GM12878 (cell line): ENCODE measurements at regions not wholly inside any gene's neighbourhood (a gene's known extent, or its start where the extent isn't known, plus 50 kb on each side); places are given as distances from the start of the nearest gene placed in this dataset.

Source experiments
- BCL11A ChIP-seq: IDR thresholded peaks from 2 replicates; pipeline ENCODE4 v1.6.1; 2011; ENCODE audit warnings: low read depth, low read length
- CBFB ChIP-seq: IDR thresholded peaks from 2 replicates; pipeline ENCODE4 v1.6.1; 2016; ENCODE audit warnings: antibody characterized with exemption, low read depth
- CEBPB ChIP-seq, 2 experiments: fragments of 150-350 bp in 1 of 2; IDR thresholded peaks; 2 replicates each; pipeline ENCODE4 v1.6.1; 2012 to 2014; ENCODE audit warnings: low read depth in 2 of 2, low read length in 2 of 2, borderline replicate concordance in 1 of 2, inconsistent platforms in 1 of 2
- FOXK2 ChIP-seq: fragments of 450-650 bp; IDR thresholded peaks from 2 replicates; pipeline ENCODE4 v1.6.1; 2017; ENCODE audit warnings: mild to moderate bottlenecking, moderate library complexity
- HCFC1 ChIP-seq: fragments of 150-350 bp; IDR thresholded peaks from 2 replicates; pipeline ENCODE4 v1.6.1; 2014; ENCODE audit warnings: low read length
- HDAC2 ChIP-seq: fragments of 200-600 bp; sonication (generic); IDR thresholded peaks from 2 replicates; pipeline ENCODE4 v1.6.1; 2017
- IKZF1 ChIP-seq: fragments of 450-650 bp; conservative IDR thresholded peaks from 2 replicates; pipeline ENCODE4 v1.6.1; 2017; ENCODE audit warnings: antibody characterized with exemption, mild to moderate bottlenecking
- JUND ChIP-seq: IDR thresholded peaks from 2 replicates; pipeline ENCODE4 v1.6.1; 2012; ENCODE audit warnings: low read depth, mild to moderate bottlenecking, low read length, improper control_type of control experiment, moderate library complexity
- SREBF1 ChIP-seq: IDR thresholded peaks from 2 replicates; pipeline ENCODE4 v1.6.1; 2012; ENCODE audit warnings: mild to moderate bottlenecking, low read length
- YBX1 ChIP-seq: fragments of 450-650 bp; IDR thresholded peaks from 2 replicates; pipeline ENCODE4 v1.6.1; 2016; ENCODE audit warnings: antibody characterized with exemption
- ZNF24 ChIP-seq: fragments of 450-650 bp; IDR thresholded peaks from 2 replicates; pipeline ENCODE4 v1.6.1; 2017; ENCODE audit warnings: antibody characterized with exemption, mild to moderate bottlenecking
- TF ChIP-seq, protein P1 (sequence below): fragments of 450-650 bp; IDR thresholded peaks from 2 replicates; pipeline ENCODE4 v1.6.1; 2017; ENCODE audit warnings: borderline replicate concordance
- TF ChIP-seq, protein P2 (sequence below): fragments of 450-650 bp; IDR thresholded peaks from 2 replicates; pipeline ENCODE4 v1.6.1; 2018; ENCODE audit warnings: mild to moderate bottlenecking, low read depth, moderate library complexity; ENCODE audit not compliant: partially characterized antibody

DNA sequence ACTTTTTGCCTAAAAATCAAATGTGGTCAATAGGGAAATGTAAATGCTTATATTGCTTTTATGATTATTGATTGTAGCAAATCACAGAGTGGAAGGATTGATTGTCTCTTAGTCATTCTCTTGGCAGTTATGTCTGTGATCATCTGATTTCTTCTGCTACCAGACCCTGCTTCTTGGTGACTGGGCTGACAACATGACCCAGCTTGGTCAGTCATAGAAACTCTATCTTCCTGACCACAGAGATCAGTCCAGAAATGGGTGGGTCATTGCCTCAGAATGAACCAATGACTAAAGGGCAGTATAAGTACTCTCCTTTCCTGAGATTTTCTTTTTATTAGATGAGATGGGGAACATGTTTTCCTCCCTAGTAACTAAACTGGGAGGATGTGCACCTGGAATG is 87.6 kb downstream of the MAIP1 start (continued):
- TF ChIP-seq FOXK2, result no peak
- TF ChIP-seq HCFC1, result no peak
- TF ChIP-seq CBFB, result no peak
- TF ChIP-seq CEBPB (IDR thresholded peaks at IDR 0.05; ENCODE audit: borderline replicate concordance in 1 of 2, low read depth in 2 of 2, low read length in 2 of 2), result no peak
- TF ChIP-seq IKZF1, result no peak
- TF ChIP-seq, protein P1, sequence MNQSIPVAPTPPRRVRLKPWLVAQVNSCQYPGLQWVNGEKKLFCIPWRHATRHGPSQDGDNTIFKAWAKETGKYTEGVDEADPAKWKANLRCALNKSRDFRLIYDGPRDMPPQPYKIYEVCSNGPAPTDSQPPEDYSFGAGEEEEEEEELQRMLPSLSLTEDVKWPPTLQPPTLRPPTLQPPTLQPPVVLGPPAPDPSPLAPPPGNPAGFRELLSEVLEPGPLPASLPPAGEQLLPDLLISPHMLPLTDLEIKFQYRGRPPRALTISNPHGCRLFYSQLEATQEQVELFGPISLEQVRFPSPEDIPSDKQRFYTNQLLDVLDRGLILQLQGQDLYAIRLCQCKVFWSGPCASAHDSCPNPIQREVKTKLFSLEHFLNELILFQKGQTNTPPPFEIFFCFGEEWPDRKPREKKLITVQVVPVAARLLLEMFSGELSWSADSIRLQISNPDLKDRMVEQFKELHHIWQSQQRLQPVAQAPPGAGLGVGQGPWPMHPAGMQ, result no peak
- no peak for TF ChIP-seq JUND
- TF ChIP-seq HDAC2, result no peak
- no peak for TF ChIP-seq SREBF1
- no peak for TF ChIP-seq YBX1
- TF ChIP-seq, protein P2, sequence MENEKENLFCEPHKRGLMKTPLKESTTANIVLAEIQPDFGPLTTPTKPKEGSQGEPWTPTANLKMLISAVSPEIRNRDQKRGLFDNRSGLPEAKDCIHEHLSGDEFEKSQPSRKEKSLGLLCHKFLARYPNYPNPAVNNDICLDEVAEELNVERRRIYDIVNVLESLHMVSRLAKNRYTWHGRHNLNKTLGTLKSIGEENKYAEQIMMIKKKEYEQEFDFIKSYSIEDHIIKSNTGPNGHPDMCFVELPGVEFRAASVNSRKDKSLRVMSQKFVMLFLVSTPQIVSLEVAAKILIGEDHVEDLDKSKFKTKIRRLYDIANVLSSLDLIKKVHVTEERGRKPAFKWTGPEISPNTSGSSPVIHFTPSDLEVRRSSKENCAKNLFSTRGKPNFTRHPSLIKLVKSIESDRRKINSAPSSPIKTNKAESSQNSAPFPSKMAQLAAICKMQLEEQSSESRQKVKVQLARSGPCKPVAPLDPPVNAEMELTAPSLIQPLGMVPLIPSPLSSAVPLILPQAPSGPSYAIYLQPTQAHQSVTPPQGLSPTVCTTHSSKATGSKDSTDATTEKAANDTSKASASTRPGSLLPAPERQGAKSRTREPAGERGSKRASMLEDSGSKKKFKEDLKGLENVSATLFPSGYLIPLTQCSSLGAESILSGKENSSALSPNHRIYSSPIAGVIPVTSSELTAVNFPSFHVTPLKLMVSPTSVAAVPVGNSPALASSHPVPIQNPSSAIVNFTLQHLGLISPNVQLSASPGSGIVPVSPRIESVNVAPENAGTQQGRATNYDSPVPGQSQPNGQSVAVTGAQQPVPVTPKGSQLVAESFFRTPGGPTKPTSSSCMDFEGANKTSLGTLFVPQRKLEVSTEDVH, result no peak
- no peak for TF ChIP-seq BCL11A
- no peak for TF ChIP-seq ZNF24
